BE2C (cell line): ENCODE measurements at regions not wholly inside any gene's neighbourhood (a gene's known extent, or its start where the extent isn't known, plus 50 kb on each side); places are given as distances from the start of the nearest gene placed in this dataset.

Source experiments
- DNase-seq: peaks from one replicate; pipeline ENCODE4 v3.0.0-alpha.2; 2020
- H3K27me3 ChIP-seq: fragments of 250-450 bp; sonication (Bioruptor Pico); 2 replicates; pipeline ENCODE4 v1.5.1; 2020; ENCODE audit warnings: mild to moderate bottlenecking
- H3K36me3 ChIP-seq: fragments of 250-450 bp; sonication (Bioruptor Pico); 2 replicates; pipeline ENCODE4 v1.5.1; 2020; ENCODE audit warnings: mild to moderate bottlenecking
- H3K4me1 ChIP-seq: fragments of 250-450 bp; sonication (Bioruptor Pico); 2 replicates; pipeline ENCODE4 v1.5.1; 2020
- H3K4me3 ChIP-seq: 2 replicates; pipeline ENCODE4 v1.5.1; 2011; ENCODE audit warnings: low read depth, low read length
- H3K9me3 ChIP-seq: fragments of 250-450 bp; sonication (Bioruptor Pico); 2 replicates; pipeline ENCODE4 v1.5.1; 2020
- CTCF ChIP-seq: IDR thresholded peaks from 2 replicates; pipeline ENCODE4 v1.5.1; 2012; ENCODE audit warnings: mild to moderate bottlenecking, low read depth, low read length

- no peak overlapping the region for H3K4me3 ChIP-seq
- no peak for TF ChIP-seq CTCF
- DNase-seq = no peak
- no peaks in the 10 kb centered on the region for H3K4me1 ChIP-seq
- H3K36me3 ChIP-seq = no peaks in the 10 kb centered on the region
- no peaks in the 10 kb centered on the region for H3K27me3 ChIP-seq
- 0 out of 2 replicates have a peak, but pooled peaks cover 3% of the 10 kb centered on the region for H3K9me3 ChIP-seq
These were observed 1159.2 kb upstream of the TMEM132C start for GRCh38 chr12:127107744-127108143.

- Histone ChIP-seq H3K27me3 (no peaks in the 10 kb centered on the region), H3K36me3 (no peaks in the 10 kb centered on the region), H3K4me3 (no peak overlapping the region), H3K4me1 (no peaks in the 10 kb centered on the region), H3K9me3 (0 out of 2 replicates have a peak, but pooled peaks cover 3% of the 10 kb centered on the region)
- TF ChIP-seq CTCF = peak; percentile 39; the same call in 1 of the 2 replicates
- peak; percentile 23 for DNase-seq
These were observed 1158.4 kb upstream of the TMEM132C start for GRCh38 chr12:127108360-127109215.

- no peak for TF ChIP-seq CTCF
- no peaks in the 10 kb centered on the region for H3K4me1 ChIP-seq
- H3K4me3 ChIP-seq = no peak overlapping the region
- H3K36me3 ChIP-seq = no peaks in the 10 kb centered on the region
- DNase-seq = no peak
- H3K27me3 ChIP-seq = no peaks in the 10 kb centered on the region
- no peaks in the 10 kb centered on the region for H3K9me3 ChIP-seq
These were observed 1153.0 kb upstream of the TMEM132C start for GRCh38 chr12:127113945-127114344.

GRCh38 chr12:127115468-127116035 is 1151.4 kb upstream of the TMEM132C start:
- TF ChIP-seq CTCF = no peak
- no peak for DNase-seq
- Histone ChIP-seq H3K4me3 (no peak overlapping the region), H3K27me3 (no peaks in the 10 kb centered on the region), H3K36me3 (no peaks in the 10 kb centered on the region), H3K9me3 (no peaks in the 10 kb centered on the region), H3K4me1 (no peaks in the 10 kb centered on the region)

- no peak overlapping the region for H3K4me3 ChIP-seq
- no peaks in the 10 kb centered on the region for H3K4me1 ChIP-seq
- no peak for DNase-seq
- no peaks in the 10 kb centered on the region for H3K27me3 ChIP-seq
- H3K9me3 ChIP-seq = no peaks in the 10 kb centered on the region
- H3K36me3 ChIP-seq = no peaks in the 10 kb centered on the region
- TF ChIP-seq CTCF = no peak
These were observed 1148.7 kb upstream of the TMEM132C start for GRCh38 chr12:127118251-127118650.

- no peak for TF ChIP-seq CTCF
- no peak for DNase-seq
- H3K36me3 ChIP-seq = no peaks in the 10 kb centered on the region
- no peak overlapping the region for H3K4me3 ChIP-seq
- no peaks in the 10 kb centered on the region for H3K27me3 ChIP-seq
- no peaks in the 10 kb centered on the region for H3K9me3 ChIP-seq
- no peaks in the 10 kb centered on the region for H3K4me1 ChIP-seq
These were observed 1147.3 kb upstream of the TMEM132C start for GRCh38 chr12:127119600-127120140.
